Epithelial cell of prostate (primary cell): ENCODE measurements at regions not wholly inside any gene's neighbourhood (a gene's known extent, or its start where the extent isn't known, plus 50 kb on each side); places are given as distances from the start of the nearest gene placed in this dataset.

Experiments
- DNase-seq: peaks from one replicate; pipeline ENCODE4 v3.0.0-alpha.2; 2011; ENCODE audit warnings: low read depth, low spot score
- H3K27ac ChIP-seq: fragments of 450-650 bp; 2 replicates; pipeline ENCODE4 v1.5.1; 2017; ENCODE audit warnings: mild to moderate bottlenecking

DNA sequence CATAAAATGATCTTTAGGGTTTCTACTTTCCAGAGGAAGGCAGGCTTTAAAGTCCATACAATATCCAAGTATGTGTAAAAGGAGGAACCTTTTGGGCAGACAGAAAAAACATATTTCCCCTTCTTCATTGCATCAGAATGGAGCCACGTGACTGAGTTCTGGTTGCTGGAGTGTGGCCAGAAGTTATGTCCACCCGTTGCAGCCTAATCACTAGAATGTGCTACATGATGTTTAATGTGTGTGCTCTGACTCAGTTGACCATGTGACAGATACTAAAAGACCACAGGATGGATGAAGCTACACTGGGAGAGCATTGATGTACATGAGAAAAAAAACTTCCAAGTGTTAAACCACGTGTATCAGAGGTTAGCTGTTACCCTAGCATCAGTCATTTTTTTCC is 460.9 kb downstream of the RIT2 start:
- DNase-seq = no peak
- no peak overlapping the region for H3K27ac ChIP-seq

DNA sequence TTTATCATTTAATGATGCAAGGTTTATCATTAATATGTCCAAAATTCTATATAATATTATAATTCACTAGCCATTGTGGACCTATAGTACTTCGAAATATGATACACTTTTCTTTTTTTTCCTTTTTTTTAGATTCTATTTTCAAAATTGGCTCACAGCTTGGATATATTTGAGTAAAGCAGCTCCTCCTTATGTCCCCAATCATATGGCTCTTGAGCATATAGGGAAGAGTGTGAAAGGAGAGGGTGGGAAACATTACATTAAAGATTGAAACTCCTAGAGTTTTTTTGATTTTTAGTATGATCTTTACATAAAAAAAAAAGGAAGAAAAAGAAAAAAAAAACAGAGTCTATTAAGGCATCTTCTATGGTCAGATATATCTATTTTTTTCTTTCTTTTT is 457.9 kb downstream of the RIT2 start:
- DNase-seq = no peak

DNA sequence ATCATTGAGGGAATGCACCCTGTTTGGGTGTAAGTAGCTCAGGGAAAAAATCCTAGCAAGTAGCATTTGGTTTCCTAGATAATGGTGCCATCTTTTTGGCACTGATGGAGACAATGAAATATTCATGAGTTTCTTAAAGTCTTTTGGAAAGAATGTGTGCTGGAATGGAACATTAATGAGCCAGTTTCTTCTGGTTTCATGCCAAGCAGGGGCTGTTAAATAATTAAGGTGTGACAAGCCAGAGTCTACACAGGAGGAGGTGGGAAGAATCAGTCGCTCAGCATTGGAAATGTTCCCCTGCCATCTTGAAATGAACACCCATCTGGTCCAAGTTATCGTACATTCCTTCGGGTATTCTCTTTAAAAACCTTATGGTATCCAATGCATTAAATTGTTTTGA is 457.3 kb downstream of the RIT2 start:
- DNase-seq = no peak

More for the DNA sequence above, 457.9 kb downstream of the RIT2 start:
- H3K27ac ChIP-seq = no peak overlapping the region

DNA sequence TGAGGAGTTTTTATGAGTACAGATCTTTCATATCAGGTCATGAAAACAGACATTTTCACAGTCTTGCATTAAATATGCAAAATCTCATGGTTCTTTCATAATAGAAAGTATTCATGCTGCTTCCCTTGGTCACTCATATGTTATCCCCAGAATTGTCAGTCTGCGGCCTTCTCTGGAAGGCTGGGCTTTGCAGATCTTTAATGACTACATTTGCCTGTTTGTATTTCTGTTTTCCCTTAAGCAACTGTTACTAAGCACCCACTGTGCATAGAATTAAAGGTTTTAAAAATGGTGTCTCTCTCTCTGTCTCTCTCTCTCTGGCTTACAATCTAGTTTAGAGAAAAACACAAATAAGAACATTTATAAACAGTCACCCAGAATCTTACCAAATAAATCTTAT is 456.3 kb downstream of the RIT2 start:
- DNase-seq = no peak
- H3K27ac ChIP-seq = no peak overlapping the region

More for the DNA sequence above, 457.3 kb downstream of the RIT2 start:
- no peak overlapping the region for H3K27ac ChIP-seq

DNA sequence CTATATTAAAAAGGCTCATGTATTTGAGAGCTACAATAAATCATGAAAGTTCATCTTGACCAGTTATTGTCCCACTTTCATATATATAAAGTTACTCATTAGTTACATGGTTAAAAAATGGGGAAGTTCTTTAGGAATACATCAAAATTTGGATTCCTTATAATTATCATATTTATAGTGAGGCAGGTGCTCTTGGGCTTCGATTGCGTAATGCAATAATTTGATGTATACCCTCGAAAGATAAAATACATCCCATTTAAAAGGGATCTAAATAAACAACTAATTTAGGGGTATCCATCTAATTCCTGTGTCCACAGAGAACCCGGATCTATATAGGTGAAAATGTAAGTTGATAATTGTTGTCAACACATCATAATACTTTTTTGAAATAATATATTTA is 444.6 kb downstream of the RIT2 start:
- no peak overlapping the region for H3K27ac ChIP-seq
- DNase-seq = no peak

DNA sequence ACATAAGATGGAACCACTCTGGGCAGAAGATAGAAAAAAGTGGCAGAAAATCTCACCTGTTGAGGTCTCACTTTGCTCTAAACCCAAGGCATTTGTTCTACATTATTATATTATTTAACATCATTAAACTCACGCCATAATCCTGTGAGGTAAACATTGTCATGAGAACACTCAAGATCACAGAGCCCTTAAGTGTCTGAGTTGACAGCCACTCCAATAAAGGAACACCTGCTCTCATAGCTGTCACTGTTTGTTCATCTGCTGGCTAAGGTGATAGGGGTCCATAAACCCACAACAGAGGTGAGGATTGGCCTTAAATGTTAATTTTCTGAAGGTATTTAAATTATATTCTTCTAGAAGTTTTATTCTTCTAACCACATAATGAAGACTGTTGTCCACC is 439.7 kb downstream of the RIT2 start:
- H3K27ac ChIP-seq = no peak overlapping the region
- DNase-seq = no peak

DNA sequence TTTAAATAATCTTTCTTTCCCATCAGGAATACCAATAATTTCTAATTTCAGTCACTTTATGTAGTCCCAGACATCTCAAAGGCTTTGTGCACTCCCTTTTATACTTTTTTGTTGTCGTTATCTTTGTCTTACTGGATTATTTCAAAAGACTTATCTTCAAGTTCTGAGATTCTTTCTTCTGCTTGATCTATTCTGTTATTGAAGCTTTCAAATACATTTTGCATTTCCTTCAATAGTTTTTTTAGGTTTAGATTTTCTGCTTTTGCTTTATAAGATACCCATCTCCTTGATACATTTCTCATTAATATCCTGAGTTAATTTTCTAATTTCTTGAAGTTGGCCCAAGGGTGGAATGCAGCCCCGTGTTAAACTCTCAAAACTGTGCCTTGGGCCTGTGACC is 432.4 kb downstream of the RIT2 start:
- no peak for DNase-seq
- H3K27ac ChIP-seq = no peak overlapping the region

DNA sequence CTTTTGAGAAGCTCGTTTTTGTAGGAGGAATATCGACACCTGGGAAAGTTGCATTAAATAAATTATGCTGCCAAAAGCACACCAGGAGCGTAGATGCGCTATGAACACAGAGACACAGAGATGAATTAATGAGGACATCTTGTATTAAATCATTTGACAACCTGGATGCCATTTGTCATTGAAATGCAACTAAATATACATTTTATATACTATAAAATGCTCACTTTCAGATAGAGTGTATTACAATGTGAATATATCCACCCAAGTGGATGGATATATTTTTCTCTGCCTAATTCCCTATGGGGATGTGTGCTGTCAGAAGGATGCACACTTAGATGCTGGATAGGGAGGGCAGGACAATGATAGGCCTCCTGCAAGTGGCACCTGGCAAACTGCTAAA is 426.2 kb downstream of the RIT2 start:
- no peak for DNase-seq

More for the DNA sequence above, 426.2 kb downstream of the RIT2 start:
- H3K27ac ChIP-seq = no peak overlapping the region
